GM18861 (cell line): ENCODE measurements at regions not wholly inside any gene's neighbourhood (a gene's known extent, or its start where the extent isn't known, plus 50 kb on each side); places are given as distances from the start of the nearest gene placed in this dataset.

ENCODE experiments used
- ATAC-seq: cut with Tn5 transposase; IDR thresholded peaks from one replicate; pipeline ENCODE4 v1.9.1; 2021; ENCODE audit not compliant: unreplicated experiment

DNA sequence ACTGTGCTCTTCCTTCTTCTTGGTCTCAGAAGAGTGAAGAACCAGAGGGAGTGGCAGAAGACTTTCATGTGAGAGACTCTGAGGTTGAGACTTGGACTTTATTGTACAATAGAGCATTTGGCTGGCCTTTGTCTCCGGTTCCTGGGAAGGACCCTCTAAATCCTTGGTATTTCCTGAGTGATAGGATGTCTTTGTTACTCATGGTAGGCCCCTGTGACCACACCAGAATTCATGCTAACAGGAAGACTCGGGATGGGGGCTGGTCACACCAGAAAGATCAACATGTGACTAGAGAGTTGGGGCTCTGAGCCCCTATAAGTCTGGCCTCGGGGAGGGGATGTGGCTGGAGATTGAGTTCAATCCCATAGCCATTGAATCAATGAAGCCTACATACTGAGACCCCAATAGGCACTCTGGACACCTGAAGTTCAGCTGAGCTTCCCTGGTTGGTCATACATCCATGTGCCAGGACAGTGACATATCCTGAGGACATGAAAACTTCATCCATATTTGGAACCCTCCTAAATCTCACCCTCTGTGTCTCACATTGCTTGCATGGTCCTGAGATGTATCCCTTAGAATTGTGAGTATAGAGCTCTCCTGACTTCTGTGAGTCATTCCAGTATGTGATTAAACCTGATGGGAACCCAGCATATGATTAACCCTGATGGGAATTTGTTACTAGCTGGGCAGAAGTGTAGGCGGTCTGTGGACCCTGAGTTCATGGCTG lies 201.7 kb downstream of the GADD45G start:
- ATAC-seq = no peak

- no peak for ATAC-seq
These were observed 202.2 kb downstream of the GADD45G start for GRCh38 chr9:89807101-89807395.

GRCh38 chr9:89807682-89808075 lies 202.9 kb downstream of the GADD45G start:
- no peak for ATAC-seq

DNA sequence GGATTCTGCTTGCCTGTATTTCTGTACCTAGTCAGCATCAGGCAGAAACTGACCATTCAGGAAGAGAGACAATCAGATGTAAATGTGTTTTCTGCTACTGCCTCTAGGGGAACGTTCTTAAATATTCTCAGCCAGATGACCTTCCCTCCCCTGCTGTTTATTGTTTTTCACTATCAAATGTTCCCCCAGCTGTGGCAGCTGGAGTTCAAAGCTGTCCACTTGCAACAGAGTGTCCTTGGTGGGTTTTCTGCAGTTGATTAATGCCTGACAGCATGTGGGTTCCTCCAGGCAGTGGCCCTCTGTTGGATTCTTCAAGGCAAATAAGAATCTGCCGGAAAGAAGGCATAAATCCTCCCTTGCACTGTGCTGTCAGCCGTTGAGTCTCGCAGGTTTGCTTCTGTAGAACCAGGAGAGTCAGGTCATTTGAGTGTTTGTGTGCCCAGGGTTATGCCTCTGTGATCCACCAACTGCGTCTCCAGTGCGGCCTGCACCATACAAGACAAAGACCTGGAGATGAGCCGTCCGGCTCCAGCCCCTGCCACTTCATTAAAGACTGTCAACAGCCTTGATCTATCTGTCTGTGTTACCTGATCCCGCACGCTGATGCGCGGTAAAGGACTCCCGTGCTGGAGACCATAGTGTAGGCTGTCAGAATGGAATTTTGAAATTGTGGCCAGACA lies 203.4 kb downstream of the GADD45G start:
- no peak for ATAC-seq

DNA sequence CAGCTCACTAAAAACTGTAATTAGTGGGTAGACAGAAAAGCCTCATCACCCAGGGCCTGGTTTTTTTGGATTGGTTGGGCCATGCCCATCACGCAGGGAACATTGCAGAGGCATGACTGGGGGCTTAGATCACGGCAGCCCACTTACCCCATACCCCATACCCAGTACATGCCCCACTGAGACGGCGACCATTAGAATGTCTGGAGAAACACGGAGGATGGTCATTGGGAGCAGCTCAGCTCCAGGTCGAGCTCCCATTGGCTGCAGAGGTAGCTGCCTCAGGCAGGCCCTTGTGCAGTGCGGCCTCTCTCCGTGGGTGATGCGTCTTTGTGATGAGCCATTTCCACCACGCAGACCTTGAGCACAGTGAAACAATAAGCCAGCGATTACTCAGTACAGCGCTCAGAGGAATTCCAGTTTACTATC lies 204.0 kb downstream of the GADD45G start:
- no peak for ATAC-seq

GRCh38 chr9:89810431-89810830 lies 205.6 kb downstream of the GADD45G start:
- no peak for ATAC-seq

DNA sequence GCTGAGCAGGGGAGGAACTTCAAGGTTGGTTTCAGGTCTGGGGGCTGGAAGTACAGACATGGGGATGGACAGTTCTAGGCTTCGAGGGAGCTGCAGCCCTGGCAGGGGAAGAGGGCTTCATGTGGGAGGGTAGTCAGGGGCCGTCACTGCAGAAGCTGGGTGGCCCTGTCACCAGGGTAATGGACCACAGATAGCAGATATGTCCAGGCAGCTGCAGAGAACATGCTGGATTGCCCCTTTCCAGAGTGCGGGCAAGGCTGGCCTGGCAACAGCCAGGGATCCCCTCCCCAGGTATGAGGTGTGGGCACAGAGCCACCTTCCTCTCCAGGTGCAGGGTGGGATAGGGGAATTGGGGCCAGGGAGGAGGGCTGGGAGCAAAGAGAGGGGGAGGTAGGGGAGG lies 206.5 kb downstream of the GADD45G start:
- no peak for ATAC-seq

DNA sequence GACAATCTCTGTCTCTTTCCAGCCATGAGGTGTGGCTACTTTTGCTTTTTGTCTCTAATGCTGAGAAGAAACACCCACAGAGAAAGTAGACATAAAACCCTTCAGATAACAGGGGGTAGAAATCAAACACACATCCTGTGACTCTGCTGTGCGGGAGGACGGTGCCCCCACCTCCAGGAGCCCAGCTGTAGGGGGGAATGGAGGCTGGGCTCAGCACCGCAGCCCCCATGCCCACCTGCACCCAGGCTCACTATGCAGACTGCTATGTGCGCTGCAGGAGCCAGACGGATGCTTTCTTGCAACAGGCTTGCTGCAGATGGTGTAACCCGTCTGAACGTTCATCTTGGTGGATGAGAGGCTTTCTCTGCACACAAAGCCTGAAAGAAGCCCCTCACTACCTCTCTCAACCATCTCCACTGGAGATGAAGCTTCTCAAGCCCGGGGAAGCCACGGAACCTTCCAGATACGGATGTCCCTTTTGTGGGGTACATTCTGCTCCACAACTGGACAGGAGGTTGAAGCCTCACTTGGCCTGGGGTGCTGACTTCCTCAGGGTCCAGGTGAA lies 207.2 kb downstream of the GADD45G start:
- ATAC-seq = no peak

- no peak for ATAC-seq
These were observed 207.9 kb downstream of the GADD45G start for GRCh38 chr9:89812556-89813181.

DNA sequence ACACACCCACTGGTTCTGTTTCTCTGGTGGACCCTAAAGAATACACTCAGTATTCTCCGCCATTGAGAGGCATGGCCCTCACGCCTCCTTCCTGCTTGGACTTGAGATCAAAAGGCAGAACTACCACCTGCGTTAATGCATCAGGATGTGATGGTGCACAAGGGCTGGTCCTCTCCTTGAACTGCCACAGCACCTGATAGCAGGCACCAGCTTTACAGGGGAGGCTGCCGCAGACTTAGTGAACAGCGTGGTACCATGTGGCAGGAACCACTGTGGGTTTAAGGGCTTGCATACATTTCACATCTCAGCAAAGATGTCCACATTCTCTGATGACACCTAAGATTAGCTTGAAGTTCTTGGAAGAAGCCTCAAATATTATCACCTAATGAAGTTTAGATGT lies 208.7 kb downstream of the GADD45G start:
- ATAC-seq = no peak

GRCh38 chr9:89814340-89815040 lies 209.7 kb downstream of the GADD45G start:
- ATAC-seq = no peak

GRCh38 chr9:89815061-89815902 lies 210.5 kb downstream of the GADD45G start:
- peak; percentile 23 for ATAC-seq

DNA sequence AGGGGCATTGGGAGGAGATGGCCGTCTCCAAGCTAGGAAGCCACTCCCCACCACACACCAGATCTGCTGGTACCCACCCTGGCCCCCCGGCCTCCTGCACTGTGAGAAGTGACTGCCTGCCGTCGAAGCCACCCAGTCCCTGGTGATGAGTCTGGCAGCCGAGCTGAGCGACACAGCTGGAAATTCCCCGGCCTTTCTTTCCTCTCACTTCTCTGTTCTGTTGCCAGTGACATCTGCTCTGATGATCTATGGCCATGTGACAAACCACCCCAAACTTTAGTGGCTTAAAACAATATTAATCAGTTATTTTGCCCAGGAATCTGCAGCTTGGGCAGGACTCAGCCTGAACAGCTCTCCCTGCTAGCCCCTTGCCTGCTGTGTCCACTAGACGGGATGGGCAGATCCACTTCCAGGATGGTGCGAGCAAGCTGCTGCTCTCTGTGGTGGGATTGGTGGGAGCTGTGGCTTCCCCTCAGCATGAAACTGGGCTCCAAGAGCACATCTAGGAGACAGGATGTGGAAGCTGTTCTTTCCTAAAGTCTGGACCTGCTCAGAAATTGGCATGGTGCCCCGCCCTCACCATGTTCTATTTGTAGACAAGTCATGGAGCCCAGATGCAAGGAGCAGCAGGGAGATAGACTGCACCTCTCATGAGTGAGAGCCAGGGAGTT lies 211.2 kb downstream of the GADD45G start:
- ATAC-seq = peak; percentile 87

DNA sequence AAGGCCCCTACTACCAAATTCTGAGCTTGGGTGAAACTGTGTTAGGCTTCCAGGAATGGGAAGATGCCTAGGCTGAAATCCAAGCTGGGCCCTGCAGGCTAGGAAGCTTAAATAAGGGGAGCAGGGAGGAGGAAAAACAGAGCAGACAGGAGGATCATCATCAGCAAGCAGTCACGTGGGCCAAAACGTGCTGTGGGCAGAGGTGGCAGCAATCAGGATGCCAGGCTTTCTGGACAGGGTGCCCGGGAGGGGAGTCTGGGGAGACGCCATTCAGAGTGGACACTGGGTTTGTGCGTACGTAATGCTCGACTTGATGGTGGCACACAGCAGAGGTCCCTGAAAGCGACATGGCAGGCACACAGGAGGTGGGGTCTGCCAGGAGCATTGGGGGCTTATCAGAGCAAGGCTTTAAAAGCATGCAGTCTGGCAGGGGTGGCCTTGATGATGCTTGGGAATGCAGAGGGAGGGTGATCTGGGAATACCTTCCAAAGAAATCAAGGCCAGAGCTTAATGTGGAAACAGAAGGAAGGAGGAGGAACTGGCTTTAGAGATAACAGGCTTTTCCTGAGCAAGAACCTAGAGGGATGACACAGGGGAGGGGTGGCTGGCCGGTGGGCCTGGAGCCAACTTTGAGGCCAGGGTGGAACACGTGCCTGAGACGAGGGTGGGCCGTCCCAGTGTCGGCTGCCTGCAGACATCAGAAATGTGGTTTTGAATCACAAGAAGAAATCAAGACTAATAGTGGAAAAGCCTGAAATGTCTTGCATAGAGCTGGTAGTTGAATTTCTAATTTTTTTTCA lies 212.5 kb downstream of the GADD45G start:
- no peak for ATAC-seq

DNA sequence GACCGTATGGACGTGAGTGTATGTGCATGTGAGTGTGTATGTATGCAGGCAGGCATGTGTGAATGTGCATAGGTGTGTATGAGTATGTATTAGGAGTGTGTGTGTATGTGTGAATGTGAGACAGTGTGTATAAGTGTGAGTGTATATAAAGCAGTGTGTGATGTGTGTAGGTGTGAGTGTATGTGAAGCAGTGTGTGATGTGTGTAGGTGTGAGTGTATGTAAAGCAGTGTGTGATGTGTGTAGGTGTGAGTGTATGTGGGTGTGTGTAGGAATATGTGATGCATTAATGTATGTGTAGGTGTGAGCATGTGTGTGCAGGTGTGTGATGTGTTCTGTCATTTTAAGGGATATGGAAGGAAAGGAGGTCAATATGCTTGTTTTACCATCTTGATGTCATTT lies 215.5 kb downstream of the GADD45G start:
- no peak for ATAC-seq

DNA sequence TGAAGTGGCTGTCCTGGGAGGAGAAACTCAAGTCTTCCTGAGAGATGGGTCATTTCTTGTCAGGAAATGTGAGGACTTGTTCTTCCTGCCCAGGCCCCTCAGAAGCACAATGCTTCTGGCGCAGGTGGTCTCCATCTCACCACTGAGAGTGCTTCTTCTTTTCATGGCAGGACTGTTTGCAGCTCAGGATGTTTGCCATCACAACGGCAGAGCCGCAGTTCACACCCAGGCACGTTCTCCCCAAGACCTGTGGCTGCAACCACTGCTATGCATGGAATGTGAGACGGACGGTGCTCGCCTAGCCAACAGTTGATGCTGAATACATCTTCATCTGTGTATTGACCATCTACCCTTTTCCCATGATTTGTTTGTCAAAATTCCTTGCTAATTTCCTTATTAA lies 216.3 kb downstream of the GADD45G start:
- ATAC-seq = no peak

DNA sequence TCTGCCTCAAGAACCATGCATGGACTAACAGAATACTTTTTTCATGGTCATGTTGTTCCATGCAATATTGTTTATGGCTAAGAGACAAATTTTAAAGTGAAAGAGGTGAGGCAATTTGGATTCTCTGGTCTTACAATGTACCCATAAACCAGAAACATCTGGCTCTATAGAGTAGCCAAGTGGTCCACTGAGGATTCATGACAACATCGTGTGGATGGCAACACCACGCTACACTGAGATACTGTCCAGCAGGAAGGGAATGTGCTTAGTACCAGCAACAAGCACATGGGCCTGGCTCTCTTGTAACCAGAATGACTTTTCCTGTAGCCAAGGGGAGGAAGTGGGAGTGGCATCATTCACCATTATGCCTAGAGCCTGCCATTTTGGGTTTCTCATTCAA lies 218.2 kb downstream of the GADD45G start:
- no peak for ATAC-seq

GRCh38 chr9:89825669-89826068 lies 220.9 kb downstream of the GADD45G start:
- no peak for ATAC-seq

DNA sequence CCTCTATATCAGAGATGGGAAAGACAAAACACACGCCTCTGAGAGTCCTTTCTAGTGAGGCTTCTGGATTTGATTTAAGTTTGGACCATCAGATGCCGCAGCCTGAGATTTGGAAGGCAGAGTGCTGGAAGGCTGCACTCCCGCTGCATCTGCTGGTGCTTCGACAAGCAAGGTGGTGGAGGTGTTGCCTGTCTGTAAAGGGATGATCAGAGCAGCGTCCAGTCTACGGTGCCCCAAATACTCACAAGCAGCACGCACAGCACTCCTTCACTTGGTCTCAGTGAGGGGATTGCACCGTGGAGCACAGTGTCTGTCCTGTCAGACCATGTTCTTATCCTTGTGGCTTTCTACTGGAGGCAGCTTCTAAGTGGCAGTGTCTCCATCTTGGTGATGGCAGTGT lies 221.4 kb downstream of the GADD45G start:
- ATAC-seq = no peak
